DND-41 (cell line): ENCODE measurements at regions not wholly inside any gene's neighbourhood (a gene's known extent, or its start where the extent isn't known, plus 50 kb on each side); places are given as distances from the start of the nearest gene placed in this dataset.

ENCODE experiments used
- ATAC-seq: fragments of 200-7000 bp; cut with Tn5 transposase; 3 replicates; pipeline ENCODE4 v1.9.1; 2021; ENCODE audit warnings: low read depth; ENCODE audit not compliant: insufficient read depth
- DNase-seq: peaks from one replicate; pipeline ENCODE4 v3.0.0-alpha.2; 2020
- H2AFZ ChIP-seq: 2 replicates; pipeline ENCODE4 v1.6.0; 2012; ENCODE audit warnings: low read depth, low read length
- H3K27ac ChIP-seq: 2 replicates; pipeline ENCODE4 v1.5.1; 2012; ENCODE audit warnings: low read length, inconsistent platforms
- H3K27me3 ChIP-seq: fragments of 200-600 bp; sonication (generic); 2 replicates; pipeline ENCODE4 v1.6.0; 2012; ENCODE audit warnings: low read length, mild to moderate bottlenecking, inconsistent platforms; ENCODE audit not compliant: insufficient read depth, poor library complexity
- H3K36me3 ChIP-seq: 2 replicates; pipeline ENCODE4 v1.5.1; 2012; ENCODE audit warnings: low read length, inconsistent platforms; ENCODE audit not compliant: insufficient read depth
- H3K4me1 ChIP-seq: 2 replicates; pipeline ENCODE4 v1.5.1; 2012; ENCODE audit warnings: mild to moderate bottlenecking, low read length; ENCODE audit not compliant: insufficient read depth
- H3K4me2 ChIP-seq: 2 replicates; pipeline ENCODE4 v1.6.0; 2012; ENCODE audit warnings: mild to moderate bottlenecking, moderate library complexity, low read length, inconsistent platforms; ENCODE audit not compliant: insufficient read depth
- H3K4me3 ChIP-seq, 2 experiments: fragments of 200-600 bp in 1 of 2; shearing (Covaris generic) in 1 of 2; 2 replicates each; pipeline ENCODE4 v1.5.1; 2012 to 2016; ENCODE audit warnings: inconsistent platforms in 2 of 2, low read length in 2 of 2, mild to moderate bottlenecking in 2 of 2, low read depth in 1 of 2, moderate library complexity in 1 of 2
- H3K79me2 ChIP-seq: 2 replicates; pipeline ENCODE4 v1.6.0; 2012; ENCODE audit warnings: low read length, inconsistent platforms; ENCODE audit not compliant: insufficient read depth
- H3K9ac ChIP-seq: 2 replicates; pipeline ENCODE4 v1.6.0; 2012; ENCODE audit warnings: low read depth, mild to moderate bottlenecking, inconsistent platforms, low read length, moderate library complexity
- H3K9me3 ChIP-seq: 2 replicates; pipeline ENCODE4 v1.5.1; 2012; ENCODE audit warnings: low read length, moderate library complexity, mild to moderate bottlenecking, inconsistent platforms; ENCODE audit not compliant: insufficient read depth, severe bottlenecking
- H4K20me1 ChIP-seq: 2 replicates; pipeline ENCODE4 v1.6.0; 2012; ENCODE audit warnings: low read length; ENCODE audit not compliant: insufficient read depth
- EZH2 ChIP-seq: IDR thresholded peaks from 3 replicates; pipeline ENCODE4 v1.6.1; 2012; ENCODE audit warnings: borderline replicate concordance, low read depth, mild to moderate bottlenecking, moderate library complexity, low read length, inconsistent platforms; ENCODE audit not compliant: severe bottlenecking
- TF ChIP-seq, protein P1 (sequence below): IDR thresholded peaks from 2 replicates; pipeline ENCODE4 v1.5.1; 2012; ENCODE audit warnings: borderline replicate concordance, low read length, moderate library complexity, mild to moderate bottlenecking; ENCODE audit not compliant: poor library complexity, severe bottlenecking; ENCODE audit errors: extremely low read depth

DNA sequence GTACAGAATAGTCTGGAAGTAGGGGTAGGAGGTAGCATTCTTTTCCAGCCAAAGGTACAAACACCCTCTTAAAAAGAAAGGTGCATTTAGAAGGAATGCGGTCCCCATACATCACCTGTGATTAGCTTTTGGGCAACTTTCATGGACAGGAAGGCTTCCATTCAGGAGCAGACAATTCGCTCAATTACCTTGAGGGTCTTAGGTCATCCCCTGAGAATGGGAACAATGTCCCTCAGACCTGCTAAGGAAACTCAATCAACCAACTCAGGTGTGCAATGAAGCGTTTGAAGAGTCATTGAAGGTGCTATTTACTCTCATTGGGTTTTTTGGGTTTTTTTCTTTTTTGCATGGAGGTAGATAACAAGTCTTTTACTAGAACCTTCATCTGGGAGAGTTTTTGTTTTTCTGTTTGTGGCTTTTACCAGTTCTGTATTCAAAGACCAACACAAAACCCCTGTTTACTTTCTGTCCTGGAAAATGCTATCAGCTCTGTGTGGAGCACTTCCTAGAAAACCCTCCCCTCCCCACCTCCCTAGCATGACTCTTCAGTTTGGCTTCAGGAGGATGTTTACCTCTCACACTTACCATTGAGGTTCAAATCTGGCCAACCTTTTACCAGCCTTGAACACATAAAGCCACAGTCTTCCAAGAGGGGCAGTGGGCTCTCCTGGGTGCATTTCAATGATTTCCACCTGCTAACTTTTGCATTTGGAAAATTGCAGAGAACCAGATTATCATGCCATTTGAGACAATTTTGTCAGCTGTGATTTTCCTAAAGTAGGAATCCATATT lies 271.2 kb upstream of the PRDM1 start:
- no peak for TF ChIP-seq EZH2
- TF ChIP-seq, protein P1, sequence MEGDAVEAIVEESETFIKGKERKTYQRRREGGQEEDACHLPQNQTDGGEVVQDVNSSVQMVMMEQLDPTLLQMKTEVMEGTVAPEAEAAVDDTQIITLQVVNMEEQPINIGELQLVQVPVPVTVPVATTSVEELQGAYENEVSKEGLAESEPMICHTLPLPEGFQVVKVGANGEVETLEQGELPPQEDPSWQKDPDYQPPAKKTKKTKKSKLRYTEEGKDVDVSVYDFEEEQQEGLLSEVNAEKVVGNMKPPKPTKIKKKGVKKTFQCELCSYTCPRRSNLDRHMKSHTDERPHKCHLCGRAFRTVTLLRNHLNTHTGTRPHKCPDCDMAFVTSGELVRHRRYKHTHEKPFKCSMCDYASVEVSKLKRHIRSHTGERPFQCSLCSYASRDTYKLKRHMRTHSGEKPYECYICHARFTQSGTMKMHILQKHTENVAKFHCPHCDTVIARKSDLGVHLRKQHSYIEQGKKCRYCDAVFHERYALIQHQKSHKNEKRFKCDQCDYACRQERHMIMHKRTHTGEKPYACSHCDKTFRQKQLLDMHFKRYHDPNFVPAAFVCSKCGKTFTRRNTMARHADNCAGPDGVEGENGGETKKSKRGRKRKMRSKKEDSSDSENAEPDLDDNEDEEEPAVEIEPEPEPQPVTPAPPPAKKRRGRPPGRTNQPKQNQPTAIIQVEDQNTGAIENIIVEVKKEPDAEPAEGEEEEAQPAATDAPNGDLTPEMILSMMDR: no peak
- Histone ChIP-seq H3K9me3 (no peaks in the 10 kb centered on the region), H3K27ac (peak overlapping the region; percentile 74), H3K4me3 (peak overlapping the region in 1 of 2 experiments; percentile 0; a peak in 1 of 4 replicates), H3K79me2 (no peaks in the 10 kb centered on the region), H4K20me1 (no peaks in the 10 kb centered on the region), H3K9ac (no peak overlapping the region; the same call in 1 of the 2 replicates), H2AFZ (peak overlapping the region; percentile 23; the same call in 1 of the 2 replicates), H3K36me3 (no peaks in the 10 kb centered on the region), H3K4me1 (peaks cover 75% of the 10 kb centered on the region), H3K4me2 (peak overlapping the region; percentile 15), H3K27me3 (no peaks in the 10 kb centered on the region)
- ATAC-seq (0 out of 3 replicates have a peak, but pooled peaks have one; percentile 4), DNase-seq (peak; percentile 62)

DNA sequence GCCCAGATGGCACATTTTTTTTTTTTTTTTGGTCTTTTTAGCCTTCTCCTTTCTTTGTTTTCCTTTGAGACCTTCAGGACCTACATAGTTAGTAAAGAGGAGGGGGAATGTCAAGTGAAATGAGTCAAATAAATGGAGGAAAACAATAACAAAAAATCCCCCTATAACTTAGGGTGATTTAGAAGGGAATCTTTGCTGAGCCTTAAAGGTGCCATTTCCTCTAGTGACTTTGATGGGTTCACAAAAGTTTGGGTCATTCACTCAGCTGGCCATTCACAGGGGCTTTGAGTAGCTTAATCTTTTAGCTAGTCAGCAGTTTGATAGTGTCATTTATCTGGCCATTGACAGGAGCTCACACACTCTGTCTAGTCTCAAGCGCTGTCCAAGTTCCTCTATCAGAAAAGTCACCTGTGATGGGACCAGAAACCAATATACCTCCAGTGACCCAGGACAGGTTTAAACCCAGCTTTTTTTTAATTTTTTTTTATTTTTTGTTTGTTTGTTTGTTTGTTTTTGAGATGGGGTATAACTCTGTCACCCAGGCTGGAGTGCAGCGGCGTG lies 275.1 kb upstream of the PRDM1 start:
- Histone ChIP-seq H3K27ac (peak overlapping the region; percentile 94), H4K20me1 (no peaks in the 10 kb centered on the region), H3K4me1 (peaks cover 99% of the 10 kb centered on the region), H3K27me3 (no peaks in the 10 kb centered on the region), H3K4me2 (peak overlapping the region; percentile 45), H3K4me3 (no peak overlapping the region; a peak in 1 of 4 replicates), H3K9me3 (no peaks in the 10 kb centered on the region), H3K79me2 (no peaks in the 10 kb centered on the region), H3K9ac (peak overlapping the region; percentile 48), H2AFZ (no peak overlapping the region), H3K36me3 (no peaks in the 10 kb centered on the region)
- no peak for DNase-seq
- no peak for TF ChIP-seq EZH2
- TF ChIP-seq, protein P1: no peak
- ATAC-seq: no peak

DNA sequence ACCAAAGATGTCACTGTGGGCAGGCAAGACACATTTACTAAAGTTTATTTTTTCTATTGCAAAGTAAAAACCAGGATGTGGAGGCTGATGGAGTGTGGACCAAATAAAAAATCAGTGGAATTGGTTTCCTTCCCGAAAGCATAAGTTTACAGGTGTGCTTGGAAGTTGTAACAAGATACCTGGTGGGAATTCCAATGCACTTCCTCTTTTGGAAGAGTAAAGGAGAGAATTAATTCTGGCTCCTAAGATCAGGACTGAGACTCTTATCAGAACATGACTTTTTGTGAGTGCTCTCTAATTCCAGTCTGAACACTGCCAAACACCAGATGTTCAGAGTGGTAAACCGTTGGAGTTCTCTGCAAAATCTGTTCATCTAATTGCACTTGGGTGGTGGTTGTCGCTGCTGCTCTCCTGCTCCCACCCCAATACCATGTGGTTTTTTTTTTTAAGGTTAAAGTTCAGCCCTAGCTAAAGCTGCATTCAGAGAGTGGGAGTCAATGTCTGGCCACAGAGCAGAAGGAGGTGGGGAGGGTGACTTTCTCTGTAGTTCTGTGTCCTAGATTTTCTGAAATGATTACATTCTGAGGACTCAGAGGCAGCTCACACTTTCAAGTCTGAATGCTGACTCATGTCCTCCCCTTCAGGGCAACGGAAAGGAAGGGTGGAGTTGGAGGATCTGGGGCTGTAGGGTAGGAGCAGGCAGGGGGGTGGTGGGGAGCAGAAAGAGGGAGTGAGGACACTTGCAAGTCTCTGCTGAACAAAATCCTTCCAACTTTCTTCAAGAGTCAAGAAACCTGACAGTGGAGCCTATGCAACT lies 275.8 kb upstream of the PRDM1 start:
- Histone ChIP-seq H3K27ac (peak overlapping the region; percentile 94), H3K36me3 (no peaks in the 10 kb centered on the region), H3K9me3 (no peaks in the 10 kb centered on the region), H2AFZ (no peak overlapping the region), H3K79me2 (no peaks in the 10 kb centered on the region), H3K4me2 (peak overlapping the region; percentile 51), H4K20me1 (no peaks in the 10 kb centered on the region), H3K27me3 (no peaks in the 10 kb centered on the region), H3K4me3 (peak overlapping the region in 1 of 2 experiments; percentile 4; a peak in 1 of 4 replicates), H3K9ac (peak overlapping the region; percentile 51), H3K4me1 (peaks cover 95% of the 10 kb centered on the region)
- DNase-seq: peak; percentile 94
- ATAC-seq: peak; percentile 85
- TF ChIP-seq, protein P1: peak; percentile 22
- no peak for TF ChIP-seq EZH2
